Body of pancreas (tissue), 4 donors: ENCODE measurements at regions not wholly inside any gene's neighbourhood (a gene's known extent, or its start where the extent isn't known, plus 50 kb on each side); places are given as distances from the start of the nearest gene placed in this dataset.

Experiments used
- ATAC-seq: fragments of 150-250 bp; one replicate; pipeline ENCODE4 v1.9.1; 2016
- DNase-seq, 4 donors: peaks; one replicate each; pipeline ENCODE4 v3.0.0-alpha.2; 2019
- H3K27ac ChIP-seq, 4 donors: fragments of 200-600 bp; sonication (generic); 1 replicate in 3 of 4; 2 replicates in 1 of 4; pipeline versions ENCODE4 v1.5.1 to v1.6.1; 2016 to 2019; ENCODE audit warnings: mild to moderate bottlenecking in 1 of 4, mixed read lengths in 1 of 4, moderate library complexity in 1 of 4
- H3K27me3 ChIP-seq, 2 donors: fragments of 200-600 bp; sonication (generic); one replicate each; pipeline ENCODE4 v1.6.0; 2016; ENCODE audit warnings: mild to moderate bottlenecking in 1 of 2
- H3K36me3 ChIP-seq, 2 donors: fragments of 200-600 bp; sonication (generic); replicated peaks in 1 of 2; 2 replicates each; pipeline ENCODE4 v1.5.1; 2016; ENCODE audit warnings: low read depth in 2 of 2; ENCODE audit not compliant: insufficient read depth in 1 of 2
- H3K4me1 ChIP-seq: fragments of 200-600 bp; sonication (generic); one replicate; pipeline ENCODE4 v1.6.0; 2016
- H3K4me3 ChIP-seq, 2 donors: fragments of 200-600 bp; sonication (generic); 1 replicate in 1 of 2; 2 replicates in 1 of 2; pipeline ENCODE4 v1.5.1; 2016 to 2019
- H3K9me3 ChIP-seq, 3 donors: fragments of 200-600 bp; sonication (generic); 1 replicate in 2 of 3; 2 replicates in 1 of 3; pipeline ENCODE4 v1.5.1; 2016
- CTCF ChIP-seq, 7 experiments: fragments of 450-650 bp in 4 of 7; fragments of 200-600 bp in 3 of 7; sonication (generic) in 3 of 7; IDR thresholded peaks; one replicate each; pipeline ENCODE4 v1.5.1; 2016 to 2019; ENCODE audit warnings: antibody characterized with exemption in 7 of 7
- POLR2A ChIP-seq, 3 donors: fragments of 450-650 bp; IDR thresholded peaks; one replicate each; pipeline ENCODE4 v1.6.1; 2016; ENCODE audit warnings: antibody characterized with exemption in 3 of 3, mild to moderate bottlenecking in 2 of 3
- WGBS, 2 donors: methylation state at CpG; one replicate each; pipeline ENCODE4 v1.1.5; 2017; 5-methylcytosine and 5-hydroxymethylcytosine counted together
- intact Hi-C: fragments of 100-400 bp; cut with DNase I; formaldehyde crosslinking; loops from one replicate; pipeline ENCODE4 v1.15.1; 2023

DNA sequence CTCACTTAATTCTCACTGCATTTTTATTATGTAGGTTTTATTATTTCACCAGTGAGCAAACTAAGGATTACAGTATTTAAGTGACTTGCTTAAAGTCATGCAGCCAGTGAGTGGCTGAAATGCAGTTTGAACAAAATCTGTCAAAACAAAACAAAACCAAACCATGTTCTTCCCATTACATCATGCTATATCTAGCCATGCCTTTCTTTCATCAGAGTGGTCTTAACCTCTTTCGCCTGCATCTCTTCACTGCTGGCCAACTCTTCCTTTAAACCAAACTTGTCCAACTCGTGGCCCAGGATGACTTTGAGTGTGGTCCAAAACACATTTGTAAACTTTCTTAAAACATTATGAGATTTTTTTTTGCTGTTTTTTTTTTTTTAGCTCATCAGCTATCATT lies 223.2 kb downstream of the PCDH7 start:
- no peak for DNase-seq
- no peak for ATAC-seq
- H3K27ac ChIP-seq: no peak overlapping the region
- no peak for TF ChIP-seq POLR2A (IDR thresholded peaks at IDR 0.05)
- no peak for TF ChIP-seq CTCF (IDR thresholded peaks at IDR 0.05)
- no peaks in the 10 kb centered on the region for H3K36me3 ChIP-seq
- WGBS, 2 donors: 56% methylated on average over 2 of the region's 2 CpGs
- H3K4me1 ChIP-seq: no peaks in the 10 kb centered on the region
- no peak overlapping the region for H3K4me3 ChIP-seq
- intact Hi-C loops: no loop called here
- no peaks in the 10 kb centered on the region for H3K9me3 ChIP-seq
- no peaks in the 10 kb centered on the region for H3K27me3 ChIP-seq

- intact Hi-C loops: no loop called here
- Histone ChIP-seq H3K4me1 (no peaks in the 10 kb centered on the region), H3K4me3 (no peak overlapping the region), H3K27ac (peak overlapping the region in 3 of 4 donors; percentile 10 to 61 (median 51)), H3K9me3 (no peaks in the 10 kb centered on the region), H3K27me3 (no peaks in the 10 kb centered on the region), H3K36me3 (no peaks in the 10 kb centered on the region)
- WGBS, 2 donors: 11 to 19% methylated on average over 4 of the region's 4 CpGs
- ATAC-seq (peak; percentile 85), DNase-seq (peak; percentile 8 to 28 (median 12))
- TF ChIP-seq POLR2A (IDR thresholded peaks at IDR 0.05) (no peak), CTCF (IDR thresholded peaks at IDR 0.05) (no peak)
Measured at GRCh38 chr4:30945586-30945985, 225.4 kb downstream of the PCDH7 start.

- Histone ChIP-seq H3K27me3 (no peaks in the 10 kb centered on the region), H3K9me3 (no peaks in the 10 kb centered on the region), H3K4me3 (no peak overlapping the region), H3K27ac (peak overlapping the region in 2 of 4 donors; percentile 51 to 61), H3K4me1 (no peaks in the 10 kb centered on the region), H3K36me3 (no peaks in the 10 kb centered on the region)
- WGBS, 2 donors: 42 to 66% methylated on average over 2 of the region's 2 CpGs
- intact Hi-C loops: no loop called here
- no peak for ATAC-seq
- TF ChIP-seq CTCF (IDR thresholded peaks at IDR 0.05) (no peak), POLR2A (IDR thresholded peaks at IDR 0.05) (no peak)
- no peak for DNase-seq
Measured at GRCh38 chr4:30946288-30946687, 226.1 kb downstream of the PCDH7 start.

- Histone ChIP-seq H3K9me3 (no peaks in the 10 kb centered on the region), H3K27me3 (no peaks in the 10 kb centered on the region), H3K36me3 (no peaks in the 10 kb centered on the region), H3K27ac (no peak overlapping the region), H3K4me1 (peaks cover 8% of the 10 kb centered on the region), H3K4me3 (no peak overlapping the region)
- intact Hi-C loops: no loop called here
- no peak for TF ChIP-seq CTCF (IDR thresholded peaks at IDR 0.05)
- no peak for TF ChIP-seq POLR2A (IDR thresholded peaks at IDR 0.05)
- ATAC-seq: no peak
- DNase-seq: no peak
- 36 to 59% methylated on average over 3 of the region's 3 CpGs for WGBS, 2 donors
Measured at GRCh38 chr4:30948653-30949052, 228.5 kb downstream of the PCDH7 start.

DNA sequence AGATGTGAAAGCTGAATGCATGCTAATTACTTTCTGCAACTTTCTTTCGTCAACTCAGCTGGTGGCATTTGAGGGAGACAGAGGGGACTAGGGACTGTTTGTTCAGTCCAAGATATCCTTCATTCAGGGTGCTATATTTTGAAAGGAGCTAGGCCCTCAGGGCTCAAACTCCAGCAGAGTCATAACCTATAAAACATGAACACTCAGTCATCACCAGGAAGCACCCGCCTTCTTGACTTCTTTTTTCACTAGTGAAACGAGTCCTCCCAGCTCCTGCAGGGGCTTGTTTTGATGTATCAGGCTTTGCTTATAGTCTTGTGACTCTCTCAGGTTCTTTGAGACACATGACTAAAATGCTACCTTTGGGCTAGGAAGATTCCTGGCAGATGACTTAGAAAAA lies 230.6 kb downstream of the PCDH7 start:
- no peak overlapping the region for H3K4me3 ChIP-seq
- no peaks in the 10 kb centered on the region for H3K27me3 ChIP-seq
- no peaks in the 10 kb centered on the region for H3K36me3 ChIP-seq
- DNase-seq (no peak), ATAC-seq (no peak)
- H3K27ac ChIP-seq: no peak overlapping the region
- intact Hi-C loops: no loop called here
- WGBS, 2 donors: 57 to 61% methylated on average over 3 of the region's 3 CpGs
- TF ChIP-seq POLR2A (IDR thresholded peaks at IDR 0.05) (no peak), CTCF (IDR thresholded peaks at IDR 0.05) (no peak)
- H3K4me1 ChIP-seq: peaks cover 8% of the 10 kb centered on the region
- no peaks in the 10 kb centered on the region for H3K9me3 ChIP-seq
